ENCODE measurements at regions not wholly inside any gene's neighbourhood (a gene's known extent, or its start where the extent isn't known, plus 50 kb on each side); places are given as distances from the start of the nearest gene placed in this dataset.

DNA sequence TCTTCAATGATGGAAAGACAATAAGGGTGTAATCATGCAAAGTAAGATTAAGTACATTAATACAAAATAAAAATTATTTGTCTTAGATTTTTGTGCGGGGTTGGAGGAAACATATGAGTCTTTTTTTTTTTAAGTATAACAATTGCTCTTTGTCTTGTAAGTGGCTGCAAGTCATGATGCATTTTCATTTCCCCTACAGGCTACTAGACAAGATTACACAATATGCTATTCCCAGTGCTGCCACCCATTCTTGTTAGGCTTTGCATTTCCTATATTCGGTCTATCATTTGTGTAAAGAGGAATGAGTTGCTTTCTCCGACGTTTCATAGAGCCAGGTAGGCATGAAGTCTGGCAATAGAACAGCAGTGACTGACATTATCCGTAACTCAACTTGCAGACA is 294.2 kb upstream of the CYLC2 start:
- intact Hi-C loops (cut with DNase I; ENCODE audit: low total_unique reads) (no loop called here), in situ Hi-C loops (cut with MboI; ENCODE audit: low sequenced_read_pairs in 4 of 4) (no loop called here)
- Histone ChIP-seq H3K27me3 (no peaks in the 10 kb centered on the region), H3K27ac (no peak overlapping the region), H3K36me3 (no peaks in the 10 kb centered on the region), H3K4me3 (no peak overlapping the region), H3K4me1 (no peaks in the 10 kb centered on the region), H3K9me3 (no peaks in the 10 kb centered on the region)
- DNase-seq (no peak), ATAC-seq (no peak)
- TF ChIP-seq, protein P1, sequence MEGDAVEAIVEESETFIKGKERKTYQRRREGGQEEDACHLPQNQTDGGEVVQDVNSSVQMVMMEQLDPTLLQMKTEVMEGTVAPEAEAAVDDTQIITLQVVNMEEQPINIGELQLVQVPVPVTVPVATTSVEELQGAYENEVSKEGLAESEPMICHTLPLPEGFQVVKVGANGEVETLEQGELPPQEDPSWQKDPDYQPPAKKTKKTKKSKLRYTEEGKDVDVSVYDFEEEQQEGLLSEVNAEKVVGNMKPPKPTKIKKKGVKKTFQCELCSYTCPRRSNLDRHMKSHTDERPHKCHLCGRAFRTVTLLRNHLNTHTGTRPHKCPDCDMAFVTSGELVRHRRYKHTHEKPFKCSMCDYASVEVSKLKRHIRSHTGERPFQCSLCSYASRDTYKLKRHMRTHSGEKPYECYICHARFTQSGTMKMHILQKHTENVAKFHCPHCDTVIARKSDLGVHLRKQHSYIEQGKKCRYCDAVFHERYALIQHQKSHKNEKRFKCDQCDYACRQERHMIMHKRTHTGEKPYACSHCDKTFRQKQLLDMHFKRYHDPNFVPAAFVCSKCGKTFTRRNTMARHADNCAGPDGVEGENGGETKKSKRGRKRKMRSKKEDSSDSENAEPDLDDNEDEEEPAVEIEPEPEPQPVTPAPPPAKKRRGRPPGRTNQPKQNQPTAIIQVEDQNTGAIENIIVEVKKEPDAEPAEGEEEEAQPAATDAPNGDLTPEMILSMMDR (IDR thresholded peaks at IDR 0.05 in 4 of 5, conservative IDR thresholded peaks at IDR 0.05 in 1 of 5), result no peak
- no peak for TF ChIP-seq POLR2A (IDR thresholded peaks at IDR 0.05)

DNA sequence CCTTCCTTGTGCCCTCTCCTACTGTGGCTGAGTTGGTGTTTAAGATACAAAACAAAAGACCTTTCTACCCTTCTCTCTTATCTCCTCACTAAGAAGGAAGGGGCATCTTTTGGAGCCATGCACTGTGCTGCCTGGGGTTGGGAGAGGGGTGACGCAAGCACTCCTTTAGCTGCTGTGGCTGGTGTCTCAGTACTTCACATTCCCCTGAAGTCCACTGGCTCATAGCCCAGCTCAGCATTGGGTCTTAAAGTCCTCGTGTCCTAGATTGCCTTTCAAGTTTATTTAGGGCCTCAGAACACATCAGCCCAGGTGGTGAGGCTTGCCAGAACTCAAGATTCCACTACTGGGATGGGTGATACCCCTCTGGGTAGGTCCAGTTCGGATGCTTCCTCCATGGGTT is 325.9 kb upstream of the CYLC2 start:
- intact Hi-C loops (cut with DNase I; ENCODE audit: low total_unique reads), result no loop called here

DNA sequence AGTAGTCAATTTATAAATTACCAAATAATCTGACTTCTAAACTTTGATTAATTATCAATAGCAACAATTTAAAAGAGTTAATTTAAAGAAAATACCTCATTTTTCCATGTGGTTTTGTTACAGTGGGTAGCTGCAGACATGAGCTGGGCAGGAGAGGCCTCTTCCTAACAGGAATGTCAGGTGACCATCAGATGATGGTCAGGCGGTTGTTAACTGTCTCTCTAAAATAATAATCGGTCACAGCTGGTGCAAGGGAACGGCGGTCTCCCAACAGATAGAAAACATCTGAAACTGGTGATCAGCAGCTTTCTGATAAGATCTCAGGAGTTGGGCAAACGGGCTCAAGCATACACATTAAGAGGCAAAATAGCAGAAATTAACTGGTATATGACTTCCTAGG is 342.7 kb upstream of the CYLC2 start:
- H3K9me3 ChIP-seq, result no peaks in the 10 kb centered on the region
- TF ChIP-seq POLR2A (IDR thresholded peaks at IDR 0.05), result no peak
- TF ChIP-seq, protein P1 (IDR thresholded peaks at IDR 0.05 in 4 of 5, conservative IDR thresholded peaks at IDR 0.05 in 1 of 5), result no peak
- H3K36me3 ChIP-seq, result no peaks in the 10 kb centered on the region
- no peak overlapping the region for H3K4me3 ChIP-seq
- intact Hi-C loops (cut with DNase I; ENCODE audit: low total_unique reads) (no loop called here), in situ Hi-C loops (cut with MboI; ENCODE audit: low sequenced_read_pairs in 4 of 4) (no loop called here)
- no peak for ATAC-seq
- no peaks in the 10 kb centered on the region for H3K4me1 ChIP-seq
- H3K27me3 ChIP-seq, result no peaks in the 10 kb centered on the region
- no peak for DNase-seq
- H3K27ac ChIP-seq, result no peak overlapping the region

More for the DNA sequence above, 325.9 kb upstream of the CYLC2 start:
- H3K36me3 ChIP-seq, result no peaks in the 10 kb centered on the region
- no peak overlapping the region for H3K4me3 ChIP-seq
- TF ChIP-seq, protein P1 (IDR thresholded peaks at IDR 0.05 in 4 of 5, conservative IDR thresholded peaks at IDR 0.05 in 1 of 5), result no peak
- TF ChIP-seq POLR2A (IDR thresholded peaks at IDR 0.05), result no peak
- in situ Hi-C loops (cut with MboI; ENCODE audit: low sequenced_read_pairs in 4 of 4), result no loop called here
- DNase-seq (no peak), ATAC-seq (no peak)
- H3K4me1 ChIP-seq, result no peaks in the 10 kb centered on the region
- H3K27me3 ChIP-seq, result no peaks in the 10 kb centered on the region
- H3K27ac ChIP-seq, result no peak overlapping the region
- H3K9me3 ChIP-seq, result no peaks in the 10 kb centered on the region

DNA sequence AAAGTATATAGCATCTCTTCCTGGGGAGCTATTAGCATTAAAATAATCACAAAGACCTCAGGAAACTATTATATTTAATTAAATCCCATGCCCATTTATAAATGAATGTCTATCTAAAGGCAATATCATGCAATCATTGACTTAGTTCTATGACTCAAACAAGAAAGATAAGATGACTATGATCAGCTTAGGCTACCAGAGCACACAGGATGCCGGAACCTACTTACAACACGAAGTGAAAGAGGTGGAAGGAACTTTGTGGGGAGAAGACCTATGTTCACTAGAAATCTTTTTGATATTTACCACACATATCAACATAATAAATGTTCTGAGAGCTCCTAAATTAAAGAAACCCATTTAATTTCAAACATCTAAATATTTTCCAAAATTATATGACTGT is 344.2 kb upstream of the CYLC2 start:
- Histone ChIP-seq H3K4me1 (no peaks in the 10 kb centered on the region), H3K27me3 (no peaks in the 10 kb centered on the region), H3K9me3 (no peaks in the 10 kb centered on the region), H3K27ac (no peak overlapping the region), H3K36me3 (no peaks in the 10 kb centered on the region), H3K4me3 (no peak overlapping the region)
- TF ChIP-seq, protein P1 (IDR thresholded peaks at IDR 0.05 in 4 of 5, conservative IDR thresholded peaks at IDR 0.05 in 1 of 5), result no peak
- TF ChIP-seq POLR2A (IDR thresholded peaks at IDR 0.05), result no peak
- in situ Hi-C loops (cut with MboI; ENCODE audit: low sequenced_read_pairs in 4 of 4), result no loop called here
- no peak for ATAC-seq
- DNase-seq, result no peak
- intact Hi-C loops (cut with DNase I; ENCODE audit: low total_unique reads), result no loop called here

DNA sequence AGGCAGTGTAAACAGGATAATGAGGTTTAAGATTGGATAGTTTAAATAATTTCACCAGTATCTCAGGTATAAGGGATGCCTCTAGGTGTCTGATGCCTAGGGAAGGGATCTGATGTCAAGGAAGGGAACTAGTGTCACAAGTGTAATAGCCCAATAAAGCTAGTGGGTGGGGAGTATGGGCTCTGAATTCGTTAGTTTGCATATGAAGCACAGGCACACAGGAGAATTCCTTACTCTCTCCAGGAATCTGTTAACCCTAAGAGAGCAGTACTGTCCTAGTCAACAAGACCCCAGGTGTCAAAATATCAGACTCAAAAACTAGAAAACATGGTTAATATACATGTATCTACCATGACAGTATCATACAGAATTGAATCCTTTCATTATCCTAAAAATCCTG is 352.5 kb upstream of the CYLC2 start:
- intact Hi-C loops (cut with DNase I; ENCODE audit: low total_unique reads), result no loop called here
- in situ Hi-C loops (cut with MboI; ENCODE audit: low sequenced_read_pairs in 4 of 4), result no loop called here
- Histone ChIP-seq H3K9me3 (no peaks in the 10 kb centered on the region), H3K36me3 (no peaks in the 10 kb centered on the region), H3K27ac (no peak overlapping the region), H3K27me3 (no peaks in the 10 kb centered on the region), H3K4me3 (no peak overlapping the region), H3K4me1 (no peaks in the 10 kb centered on the region)
- TF ChIP-seq, protein P1 (IDR thresholded peaks at IDR 0.05 in 4 of 5, conservative IDR thresholded peaks at IDR 0.05 in 1 of 5), result no peak
- TF ChIP-seq POLR2A (IDR thresholded peaks at IDR 0.05), result no peak
- no peak for DNase-seq
- ATAC-seq, result no peak
